Transverse colon (tissue), 4 donors: ENCODE measurements at regions not wholly inside any gene's neighbourhood (a gene's known extent, or its start where the extent isn't known, plus 50 kb on each side); places are given as distances from the start of the nearest gene placed in this dataset.

Experiments
- EP300 ChIP-seq: sonication (generic); formaldehyde crosslinking; IDR thresholded peaks from one replicate; pipeline ENCODE4 v1.6.1; 2017; ENCODE audit warnings: antibody characterized with exemption, low read depth
- POLR2A ChIP-seq: fragments of 450-650 bp; IDR thresholded peaks from one replicate; pipeline ENCODE4 v1.6.1; 2016; ENCODE audit warnings: antibody characterized with exemption, mild to moderate bottlenecking, moderate library complexity
- POLR2AphosphoS5 ChIP-seq, 3 donors: sonication (generic); formaldehyde crosslinking; IDR thresholded peaks; one replicate each; pipeline ENCODE4 v1.6.1; 2016; ENCODE audit warnings: antibody characterized with exemption in 3 of 3
- TF ChIP-seq, protein P1 (sequence below), 5 experiments: fragments of 200-600 bp in 3 of 5; fragments of 450-650 bp in 2 of 5; sonication (generic) in 3 of 5; IDR thresholded peaks; 1 replicate in 2 of 5; 2 replicates in 3 of 5; pipeline ENCODE4 v1.5.1; 2016 to 2017; ENCODE audit warnings: antibody characterized with exemption in 5 of 5, inconsistent platforms in 3 of 5, mild to moderate bottlenecking in 2 of 5, moderate library complexity in 1 of 5

DNA sequence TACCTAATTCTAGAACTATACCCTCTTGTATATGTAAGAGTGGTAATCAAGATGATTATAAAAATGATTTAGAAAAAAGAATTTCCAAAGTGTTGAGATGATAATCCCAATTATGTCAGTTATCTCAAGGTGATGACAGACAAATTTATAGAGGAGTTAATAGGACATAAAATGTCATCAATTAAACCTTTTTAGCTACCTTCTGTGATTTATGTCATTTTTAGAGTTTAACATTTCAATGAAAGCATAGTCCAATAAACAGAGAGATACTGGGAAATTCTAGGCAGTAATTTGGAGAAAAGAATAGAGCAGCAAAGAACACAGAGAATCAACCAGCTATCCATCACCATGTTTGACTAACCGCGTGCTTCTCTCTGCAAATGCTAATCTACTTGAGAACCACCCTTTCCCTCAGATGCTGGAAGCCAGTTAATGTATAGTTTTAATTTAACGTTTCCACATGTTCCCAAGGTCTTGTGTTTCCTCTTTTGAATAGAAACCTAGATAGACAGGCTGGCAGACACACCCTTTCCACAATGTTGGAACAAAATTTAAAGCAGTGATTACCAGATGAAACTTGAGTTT is 433.1 kb upstream of the FAM241A start:
- TF ChIP-seq, protein P1, sequence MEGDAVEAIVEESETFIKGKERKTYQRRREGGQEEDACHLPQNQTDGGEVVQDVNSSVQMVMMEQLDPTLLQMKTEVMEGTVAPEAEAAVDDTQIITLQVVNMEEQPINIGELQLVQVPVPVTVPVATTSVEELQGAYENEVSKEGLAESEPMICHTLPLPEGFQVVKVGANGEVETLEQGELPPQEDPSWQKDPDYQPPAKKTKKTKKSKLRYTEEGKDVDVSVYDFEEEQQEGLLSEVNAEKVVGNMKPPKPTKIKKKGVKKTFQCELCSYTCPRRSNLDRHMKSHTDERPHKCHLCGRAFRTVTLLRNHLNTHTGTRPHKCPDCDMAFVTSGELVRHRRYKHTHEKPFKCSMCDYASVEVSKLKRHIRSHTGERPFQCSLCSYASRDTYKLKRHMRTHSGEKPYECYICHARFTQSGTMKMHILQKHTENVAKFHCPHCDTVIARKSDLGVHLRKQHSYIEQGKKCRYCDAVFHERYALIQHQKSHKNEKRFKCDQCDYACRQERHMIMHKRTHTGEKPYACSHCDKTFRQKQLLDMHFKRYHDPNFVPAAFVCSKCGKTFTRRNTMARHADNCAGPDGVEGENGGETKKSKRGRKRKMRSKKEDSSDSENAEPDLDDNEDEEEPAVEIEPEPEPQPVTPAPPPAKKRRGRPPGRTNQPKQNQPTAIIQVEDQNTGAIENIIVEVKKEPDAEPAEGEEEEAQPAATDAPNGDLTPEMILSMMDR (IDR thresholded peaks at IDR 0.05): no peak
- TF ChIP-seq POLR2AphosphoS5 (IDR thresholded peaks at IDR 0.05): no peak
- TF ChIP-seq EP300: no peak
- no peak for TF ChIP-seq POLR2A
